ENCODE measurements at regions not wholly inside any gene's neighbourhood (a gene's known extent, or its start where the extent isn't known, plus 50 kb on each side); places are given as distances from the start of the nearest gene placed in this dataset.

DNA sequence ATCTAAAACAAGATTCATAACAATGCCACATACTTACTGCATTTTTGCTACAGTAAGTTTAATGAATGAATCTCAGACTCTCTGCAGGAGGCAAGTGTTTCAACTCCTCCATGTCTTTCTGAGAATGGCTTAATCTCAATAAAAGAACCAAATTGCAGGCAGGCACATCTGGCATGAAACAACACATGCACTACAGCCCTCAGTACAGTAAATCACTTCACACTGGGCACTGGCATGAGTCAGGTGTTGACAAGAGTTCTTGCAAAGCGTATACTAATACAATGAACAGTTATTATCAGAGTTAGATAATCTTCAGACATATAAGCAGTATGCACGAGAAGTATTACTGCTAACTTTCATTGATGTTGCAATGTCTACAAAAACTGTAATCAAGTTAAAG is 1386.8 kb downstream of the MRPL39 start:
- TF ChIP-seq ZBTB33 (IDR thresholded peaks at IDR 0.05) (no peak), ATF3 (IDR thresholded peaks at IDR 0.05) (no peak)
- TF ChIP-seq, protein P1, sequence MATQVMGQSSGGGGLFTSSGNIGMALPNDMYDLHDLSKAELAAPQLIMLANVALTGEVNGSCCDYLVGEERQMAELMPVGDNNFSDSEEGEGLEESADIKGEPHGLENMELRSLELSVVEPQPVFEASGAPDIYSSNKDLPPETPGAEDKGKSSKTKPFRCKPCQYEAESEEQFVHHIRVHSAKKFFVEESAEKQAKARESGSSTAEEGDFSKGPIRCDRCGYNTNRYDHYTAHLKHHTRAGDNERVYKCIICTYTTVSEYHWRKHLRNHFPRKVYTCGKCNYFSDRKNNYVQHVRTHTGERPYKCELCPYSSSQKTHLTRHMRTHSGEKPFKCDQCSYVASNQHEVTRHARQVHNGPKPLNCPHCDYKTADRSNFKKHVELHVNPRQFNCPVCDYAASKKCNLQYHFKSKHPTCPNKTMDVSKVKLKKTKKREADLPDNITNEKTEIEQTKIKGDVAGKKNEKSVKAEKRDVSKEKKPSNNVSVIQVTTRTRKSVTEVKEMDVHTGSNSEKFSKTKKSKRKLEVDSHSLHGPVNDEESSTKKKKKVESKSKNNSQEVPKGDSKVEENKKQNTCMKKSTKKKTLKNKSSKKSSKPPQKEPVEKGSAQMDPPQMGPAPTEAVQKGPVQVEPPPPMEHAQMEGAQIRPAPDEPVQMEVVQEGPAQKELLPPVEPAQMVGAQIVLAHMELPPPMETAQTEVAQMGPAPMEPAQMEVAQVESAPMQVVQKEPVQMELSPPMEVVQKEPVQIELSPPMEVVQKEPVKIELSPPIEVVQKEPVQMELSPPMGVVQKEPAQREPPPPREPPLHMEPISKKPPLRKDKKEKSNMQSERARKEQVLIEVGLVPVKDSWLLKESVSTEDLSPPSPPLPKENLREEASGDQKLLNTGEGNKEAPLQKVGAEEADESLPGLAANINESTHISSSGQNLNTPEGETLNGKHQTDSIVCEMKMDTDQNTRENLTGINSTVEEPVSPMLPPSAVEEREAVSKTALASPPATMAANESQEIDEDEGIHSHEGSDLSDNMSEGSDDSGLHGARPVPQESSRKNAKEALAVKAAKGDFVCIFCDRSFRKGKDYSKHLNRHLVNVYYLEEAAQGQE (IDR thresholded peaks at IDR 0.05): no peak
- TF ChIP-seq, protein P2, sequence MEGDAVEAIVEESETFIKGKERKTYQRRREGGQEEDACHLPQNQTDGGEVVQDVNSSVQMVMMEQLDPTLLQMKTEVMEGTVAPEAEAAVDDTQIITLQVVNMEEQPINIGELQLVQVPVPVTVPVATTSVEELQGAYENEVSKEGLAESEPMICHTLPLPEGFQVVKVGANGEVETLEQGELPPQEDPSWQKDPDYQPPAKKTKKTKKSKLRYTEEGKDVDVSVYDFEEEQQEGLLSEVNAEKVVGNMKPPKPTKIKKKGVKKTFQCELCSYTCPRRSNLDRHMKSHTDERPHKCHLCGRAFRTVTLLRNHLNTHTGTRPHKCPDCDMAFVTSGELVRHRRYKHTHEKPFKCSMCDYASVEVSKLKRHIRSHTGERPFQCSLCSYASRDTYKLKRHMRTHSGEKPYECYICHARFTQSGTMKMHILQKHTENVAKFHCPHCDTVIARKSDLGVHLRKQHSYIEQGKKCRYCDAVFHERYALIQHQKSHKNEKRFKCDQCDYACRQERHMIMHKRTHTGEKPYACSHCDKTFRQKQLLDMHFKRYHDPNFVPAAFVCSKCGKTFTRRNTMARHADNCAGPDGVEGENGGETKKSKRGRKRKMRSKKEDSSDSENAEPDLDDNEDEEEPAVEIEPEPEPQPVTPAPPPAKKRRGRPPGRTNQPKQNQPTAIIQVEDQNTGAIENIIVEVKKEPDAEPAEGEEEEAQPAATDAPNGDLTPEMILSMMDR (IDR thresholded peaks at IDR 0.05; ENCODE audit: low read depth, low read length, missing input control): no peak
- TF ChIP-seq, protein P3, sequence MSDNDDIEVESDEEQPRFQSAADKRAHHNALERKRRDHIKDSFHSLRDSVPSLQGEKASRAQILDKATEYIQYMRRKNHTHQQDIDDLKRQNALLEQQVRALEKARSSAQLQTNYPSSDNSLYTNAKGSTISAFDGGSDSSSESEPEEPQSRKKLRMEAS (IDR thresholded peaks at IDR 0.05): no peak
- WGBS: 70% methylated on average over 2 of the region's 2 CpGs
- Histone ChIP-seq H3K27me3 (ENCODE audit: control insufficient read depth in 4 of 4, insufficient read depth in 4 of 4, low read length in 3 of 4) (no peaks in the 10 kb centered on the region), H3K9me3 (ENCODE audit: control insufficient read depth in 4 of 4, low read length in 3 of 4) (no peaks in the 10 kb centered on the region), H3K36me3 (ENCODE audit: control insufficient read depth in 4 of 4, insufficient read depth in 3 of 4, low read depth in 1 of 4, low read length in 3 of 4) (no peaks in the 10 kb centered on the region), H3K27ac (ENCODE audit: low read depth in 1 of 2, low read length in 2 of 2) (no peak overlapping the region), H3K9ac (ENCODE audit: low read depth in 1 of 2, low read length in 2 of 2) (no peak overlapping the region), H3K4me3 (ENCODE audit: low read depth in 1 of 3, low read length in 3 of 3) (no peak overlapping the region), H3K4me1 (ENCODE audit: control insufficient read depth in 4 of 4, insufficient read depth in 4 of 4, low read length in 3 of 4) (no peaks in the 10 kb centered on the region)
- DNase-seq (ENCODE audit: low spot score): no peak

GRCh38 chr21:24217151-24217550 is 1390.1 kb downstream of the MRPL39 start:
- Histone ChIP-seq H3K9me3 (ENCODE audit: control insufficient read depth in 4 of 4, low read length in 3 of 4) (no peaks in the 10 kb centered on the region), H3K27me3 (ENCODE audit: control insufficient read depth in 4 of 4, insufficient read depth in 4 of 4, low read length in 3 of 4) (no peaks in the 10 kb centered on the region), H3K4me3 (ENCODE audit: low read depth in 1 of 3, low read length in 3 of 3) (no peak overlapping the region), H3K9ac (ENCODE audit: low read depth in 1 of 2, low read length in 2 of 2) (no peak overlapping the region), H3K4me1 (ENCODE audit: control insufficient read depth in 4 of 4, insufficient read depth in 4 of 4, low read length in 3 of 4) (no peaks in the 10 kb centered on the region), H3K36me3 (ENCODE audit: control insufficient read depth in 4 of 4, insufficient read depth in 3 of 4, low read depth in 1 of 4, low read length in 3 of 4) (no peaks in the 10 kb centered on the region), H3K27ac (ENCODE audit: low read depth in 1 of 2, low read length in 2 of 2) (no peak overlapping the region)
- no peak for DNase-seq (ENCODE audit: low spot score)
- TF ChIP-seq, protein P2 (IDR thresholded peaks at IDR 0.05; ENCODE audit: low read depth, low read length, missing input control): no peak
- no peak for TF ChIP-seq FOXA1 (IDR thresholded peaks at IDR 0.05)
- TF ChIP-seq HNF4A (conservative IDR thresholded peaks at IDR 0.05): no peak
- TF ChIP-seq, protein P3 (IDR thresholded peaks at IDR 0.05): no peak
- no peak for TF ChIP-seq YY1 (IDR thresholded peaks at IDR 0.05)
- TF ChIP-seq RXRA (IDR thresholded peaks at IDR 0.05): no peak
- no peak for TF ChIP-seq HNF4G (IDR thresholded peaks at IDR 0.05)
- no peak for TF ChIP-seq FOXA2 (IDR thresholded peaks at IDR 0.05)
- TF ChIP-seq SP1 (IDR thresholded peaks at IDR 0.05): no peak
- TF ChIP-seq EGR1 (IDR thresholded peaks at IDR 0.05; ENCODE audit: low read depth in 2 of 2): no peak
- no peak for TF ChIP-seq TAF1 (conservative IDR thresholded peaks at IDR 0.05)
- TF ChIP-seq RAD21 (IDR thresholded peaks at IDR 0.05): no peak
- no peak for TF ChIP-seq GABPA (IDR thresholded peaks at IDR 0.05 in 1 of 2, conservative IDR thresholded peaks at IDR 0.05 in 1 of 2)
- TF ChIP-seq, protein P1 (IDR thresholded peaks at IDR 0.05): no peak
- no peak for TF ChIP-seq NR2F2 (IDR thresholded peaks at IDR 0.05)
- no peak for TF ChIP-seq JUND (IDR thresholded peaks at IDR 0.05)
- WGBS: 53% methylated on average over 4 of the region's 4 CpGs
